ENCODE measurements at regions not wholly inside any gene's neighbourhood (a gene's known extent, or its start where the extent isn't known, plus 50 kb on each side); places are given as distances from the start of the nearest gene placed in this dataset.

- TF ChIP-seq POLR2A (IDR thresholded peaks at IDR 0.05) (no peak), CTCF (IDR thresholded peaks at IDR 0.05) (no peak)
Measured at GRCh38 chr2:18061717-18062116, 183.2 kb downstream of the KCNS3 start.

Measured in testis (tissue), 2 donors.